Activated CD4-positive, alpha-beta T cell treated with anti-CD3 and anti-CD28 coated beads, Interleukin-2, Interleukin-6, amounts not matched to agents 100 ng/mL and 50 ng/mL, durations not matched to agents 16 hours and 8 hours (primary cell): ENCODE measurements at regions not wholly inside any gene's neighbourhood (a gene's known extent, or its start where the extent isn't known, plus 50 kb on each side); places are given as distances from the start of the nearest gene placed in this dataset.

Source experiments
- DNase-seq: peaks from one replicate; pipeline ENCODE4 v3.0.0-alpha.2; 2020

DNA sequence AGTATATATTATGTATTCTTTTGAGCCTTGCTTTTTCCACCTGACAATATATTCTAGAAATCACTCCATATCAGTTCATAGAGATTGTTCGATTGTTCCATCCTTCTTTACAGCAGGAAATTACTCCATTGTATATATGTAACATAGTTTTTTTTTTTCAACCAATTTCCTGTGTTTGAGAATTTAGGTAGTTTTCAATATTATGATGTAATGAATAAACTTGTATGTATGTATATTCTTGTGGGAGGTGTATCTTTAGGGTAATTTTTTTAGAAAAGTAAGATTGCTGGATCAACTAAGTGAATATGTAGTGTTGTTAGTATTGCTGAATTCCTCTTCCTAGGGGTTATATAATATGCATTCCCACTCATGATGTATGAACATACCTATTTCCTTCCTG lies 165.9 kb upstream of the PITX1 start:
- no peak for DNase-seq

DNA sequence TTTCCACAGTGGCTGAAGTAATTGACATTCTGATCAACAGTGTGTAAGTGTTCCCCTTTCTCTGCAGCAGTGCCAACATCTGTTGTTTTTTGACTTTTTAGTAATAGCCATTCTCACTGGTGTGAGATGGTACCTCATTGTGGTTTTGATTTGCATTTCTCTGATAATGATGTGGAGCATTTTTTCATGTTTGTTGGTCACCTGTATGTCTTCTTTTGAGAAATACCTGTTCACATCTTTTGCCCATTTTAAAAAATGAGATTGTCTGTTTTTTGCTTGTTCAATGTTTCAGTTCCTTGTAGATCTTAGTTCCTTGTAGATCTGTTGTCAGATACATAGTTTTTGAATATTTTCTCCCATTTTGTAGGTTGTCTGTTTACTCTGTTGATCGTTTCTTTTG lies 162.5 kb upstream of the PITX1 start:
- no peak for DNase-seq

DNA sequence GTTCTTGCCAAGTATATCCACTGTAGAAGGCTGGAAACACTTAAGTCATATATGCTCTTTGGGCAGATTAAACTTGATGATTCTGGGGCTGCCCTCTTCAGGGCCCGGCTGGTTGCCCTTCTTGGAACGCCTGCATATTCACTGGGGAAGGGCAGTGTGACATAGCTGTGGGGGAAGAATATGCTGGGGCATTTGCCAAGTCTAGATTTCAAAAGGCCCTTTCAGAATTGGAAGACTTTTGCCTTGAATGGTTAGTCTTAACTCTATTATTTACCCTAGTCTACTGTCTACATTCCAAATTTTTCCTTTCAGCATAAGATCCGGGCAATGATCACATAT lies 161.2 kb upstream of the PITX1 start:
- no peak for DNase-seq

DNA sequence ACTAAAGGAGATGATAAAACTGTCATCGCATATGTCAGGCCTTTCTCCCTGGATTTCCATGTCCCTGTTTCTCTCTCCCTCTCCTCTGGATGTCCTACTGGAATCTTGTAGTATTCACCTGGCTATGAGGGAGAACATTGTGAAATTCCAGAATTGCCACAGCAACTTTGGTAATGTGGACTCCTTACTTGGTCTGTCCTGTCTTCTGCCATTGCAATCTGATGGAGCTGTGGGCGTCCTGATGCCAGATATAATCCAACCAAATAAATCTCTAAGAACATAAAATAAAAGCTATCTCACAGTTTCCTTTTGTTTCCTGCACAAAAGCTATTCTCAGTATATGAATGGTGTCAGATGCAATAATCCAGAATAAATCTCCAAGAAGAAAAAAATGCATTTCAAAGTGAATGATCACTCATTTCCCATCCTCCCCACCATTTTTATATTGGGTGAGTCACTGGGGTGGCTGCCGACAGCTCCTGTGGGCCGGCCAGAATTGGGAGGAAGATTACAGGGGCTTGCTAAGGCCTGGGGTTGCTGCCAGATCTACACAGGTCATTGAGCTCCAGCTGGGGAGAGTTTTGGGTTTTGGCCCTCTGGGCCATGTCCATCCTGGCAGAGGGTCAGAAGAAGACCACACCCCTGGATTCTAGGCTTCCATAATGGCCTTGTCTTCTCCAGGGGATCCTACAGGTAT lies 160.7 kb upstream of the PITX1 start:
- no peak for DNase-seq

DNA sequence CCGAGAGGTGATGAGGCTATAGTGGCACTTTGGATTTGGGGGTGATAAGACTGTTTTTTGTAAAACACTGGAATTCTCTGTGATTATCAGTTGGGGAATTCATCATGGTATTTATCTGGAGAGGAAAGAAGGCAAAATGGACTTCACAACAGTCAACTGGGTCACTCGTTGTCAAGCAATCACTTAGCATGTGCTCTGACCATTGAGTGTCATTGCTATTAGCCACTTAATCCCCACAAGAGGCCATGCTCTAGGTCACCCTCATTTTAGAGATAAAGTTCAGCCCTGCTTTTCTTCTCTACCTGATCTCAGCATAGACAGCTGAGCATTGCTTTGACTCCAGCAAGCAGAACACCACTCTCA lies 160.1 kb upstream of the PITX1 start:
- no peak for DNase-seq

DNA sequence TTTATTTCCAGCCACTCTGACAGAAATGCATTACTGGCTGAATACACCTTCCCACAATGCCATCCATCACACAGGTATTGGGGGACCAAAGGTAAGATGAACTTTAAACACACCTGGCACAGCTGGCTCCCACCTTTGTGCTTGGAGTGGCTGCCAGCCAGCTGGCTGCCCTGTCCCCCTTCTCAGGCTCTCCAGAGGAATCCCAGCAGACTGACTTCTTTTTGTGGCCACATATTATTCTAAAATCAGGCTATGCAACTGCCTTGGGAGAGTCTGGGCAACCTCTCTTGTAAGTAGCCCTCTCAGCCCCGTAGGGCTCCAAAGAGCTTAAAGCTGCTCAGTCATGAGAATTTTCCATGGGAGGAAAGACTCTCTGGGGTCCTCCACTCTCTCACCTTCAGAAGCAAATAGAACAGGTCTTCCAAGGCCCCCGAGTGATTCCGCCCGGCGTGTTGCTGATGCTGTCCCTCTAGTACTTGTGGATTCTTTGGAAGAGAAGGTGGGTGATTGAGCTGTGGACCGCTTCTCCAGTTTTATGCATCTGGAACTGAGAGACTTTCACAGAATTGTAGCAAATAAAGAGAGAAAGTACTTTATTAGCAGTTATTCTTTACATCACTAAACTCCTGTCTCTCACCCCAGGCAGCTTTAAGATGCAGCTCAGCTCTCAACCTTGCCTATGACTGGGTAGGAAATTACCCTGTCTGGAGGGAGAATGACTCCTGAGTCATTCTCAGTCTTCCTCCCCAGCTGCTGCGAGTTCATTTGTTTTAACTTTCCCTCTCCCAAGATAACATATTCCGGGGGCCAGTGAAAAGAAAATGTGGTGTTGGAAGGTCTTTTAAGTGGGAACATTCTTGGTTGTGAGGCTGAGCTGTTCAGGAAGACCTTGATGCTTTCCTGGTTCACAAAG lies 159.4 kb upstream of the PITX1 start:
- DNase-seq = no peak

DNA sequence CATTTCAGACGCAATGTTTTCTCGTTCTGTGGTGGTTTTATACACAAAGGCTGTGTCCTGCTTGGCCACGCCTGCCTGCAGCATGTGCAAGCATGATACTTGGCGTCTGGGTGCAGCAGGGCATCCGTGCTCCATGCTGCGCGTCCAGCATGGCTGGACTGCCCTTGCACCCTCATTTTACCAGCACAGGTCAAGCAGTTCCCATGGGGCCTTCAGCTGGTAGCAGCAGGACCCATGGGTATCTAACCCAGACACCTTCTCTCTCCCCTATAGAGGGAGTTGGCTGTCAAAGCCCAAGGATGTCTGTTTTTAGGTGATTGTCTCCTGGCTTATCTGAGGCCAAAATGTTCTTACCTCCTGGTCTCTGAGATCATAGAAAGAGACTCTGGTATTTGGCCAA lies 158.3 kb upstream of the PITX1 start:
- DNase-seq = no peak

DNA sequence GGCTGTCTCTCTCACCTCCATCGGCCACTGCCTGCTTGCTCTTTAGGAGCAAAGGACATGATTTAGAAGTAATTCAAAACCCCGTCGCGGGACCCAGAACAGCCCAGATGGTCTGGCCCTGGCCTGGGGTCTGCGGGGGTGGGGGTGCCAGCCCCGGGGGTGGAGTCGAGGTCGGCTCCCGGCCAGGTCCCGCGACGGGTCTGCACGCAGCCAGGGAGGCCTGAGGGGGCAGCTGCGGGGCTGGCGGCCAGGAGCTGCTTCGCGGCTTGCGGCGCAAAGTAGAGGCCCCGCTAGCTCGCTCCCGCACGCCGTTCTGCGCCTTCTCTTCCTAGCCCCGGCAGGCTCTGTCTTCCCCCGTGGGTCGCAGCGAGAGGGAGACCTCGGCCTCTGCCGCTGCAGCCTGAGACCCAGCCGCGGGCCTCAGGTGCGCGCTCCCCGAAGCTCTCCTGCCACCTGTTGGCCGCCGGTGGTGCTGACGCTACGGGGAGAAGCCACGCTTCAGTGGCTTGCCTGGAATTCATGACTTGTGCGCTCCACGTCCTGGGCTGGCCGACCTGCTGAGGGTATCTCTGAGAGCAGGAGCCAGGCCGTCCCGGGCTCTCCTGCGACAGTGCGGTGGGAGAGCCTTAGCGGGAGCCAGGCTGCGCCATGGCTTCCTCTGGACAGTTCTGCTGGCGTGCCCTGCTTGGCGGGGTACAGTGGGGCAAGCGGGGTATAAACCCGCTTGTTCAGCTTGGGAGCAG lies 157.2 kb upstream of the PITX1 start:
- peak; percentile 80 for DNase-seq

DNA sequence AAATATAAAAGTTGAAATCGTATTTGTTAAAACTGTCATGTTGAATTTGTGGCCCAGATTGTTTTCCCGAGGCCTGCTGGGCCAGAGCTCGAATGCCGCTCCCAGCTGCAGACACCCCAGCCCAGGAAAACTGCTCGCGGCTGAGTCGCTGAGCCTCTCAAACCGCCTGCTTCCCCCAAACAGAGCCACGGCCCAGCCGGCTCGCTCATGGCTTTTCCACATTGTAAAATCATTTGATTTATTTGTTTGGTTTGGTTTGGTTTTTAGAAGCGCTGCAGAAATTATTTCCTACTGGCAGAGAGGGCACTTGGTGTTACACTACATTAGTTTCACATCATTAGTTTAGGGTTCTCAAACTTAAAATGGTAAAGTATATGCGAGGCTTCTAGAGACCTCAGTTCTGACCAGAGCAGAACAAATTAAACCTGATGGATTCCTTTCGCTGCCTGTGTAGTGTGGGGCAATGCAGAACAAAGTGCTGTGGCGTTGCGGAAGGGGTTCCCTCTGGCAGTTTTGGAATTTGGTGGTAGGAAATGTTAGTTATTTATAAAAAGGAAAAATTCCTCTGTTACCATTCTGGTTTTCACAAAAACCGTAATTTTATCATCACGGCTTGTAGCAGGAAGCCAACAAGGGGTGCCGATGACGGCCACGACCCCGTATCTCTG lies 156.5 kb upstream of the PITX1 start:
- DNase-seq = no peak

DNA sequence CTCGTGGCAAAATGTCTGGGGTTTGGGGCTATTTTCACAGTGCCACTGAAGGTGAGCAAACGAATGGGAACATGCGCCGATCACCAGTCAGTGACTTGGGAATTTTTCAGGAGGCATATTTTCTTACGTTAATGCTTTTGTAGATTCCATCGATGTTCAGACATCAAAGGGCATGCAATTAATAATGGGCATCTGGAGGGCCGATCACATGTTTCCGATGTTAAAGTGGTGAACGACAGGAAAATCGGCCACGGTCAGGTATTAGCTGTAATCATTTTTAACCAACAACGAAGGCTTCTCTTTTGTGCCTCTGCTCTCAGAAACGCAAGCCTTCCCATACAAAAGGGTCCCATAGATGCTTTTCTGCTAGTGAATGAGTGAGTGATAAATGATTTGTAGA lies 155.0 kb upstream of the PITX1 start:
- DNase-seq = no peak

DNA sequence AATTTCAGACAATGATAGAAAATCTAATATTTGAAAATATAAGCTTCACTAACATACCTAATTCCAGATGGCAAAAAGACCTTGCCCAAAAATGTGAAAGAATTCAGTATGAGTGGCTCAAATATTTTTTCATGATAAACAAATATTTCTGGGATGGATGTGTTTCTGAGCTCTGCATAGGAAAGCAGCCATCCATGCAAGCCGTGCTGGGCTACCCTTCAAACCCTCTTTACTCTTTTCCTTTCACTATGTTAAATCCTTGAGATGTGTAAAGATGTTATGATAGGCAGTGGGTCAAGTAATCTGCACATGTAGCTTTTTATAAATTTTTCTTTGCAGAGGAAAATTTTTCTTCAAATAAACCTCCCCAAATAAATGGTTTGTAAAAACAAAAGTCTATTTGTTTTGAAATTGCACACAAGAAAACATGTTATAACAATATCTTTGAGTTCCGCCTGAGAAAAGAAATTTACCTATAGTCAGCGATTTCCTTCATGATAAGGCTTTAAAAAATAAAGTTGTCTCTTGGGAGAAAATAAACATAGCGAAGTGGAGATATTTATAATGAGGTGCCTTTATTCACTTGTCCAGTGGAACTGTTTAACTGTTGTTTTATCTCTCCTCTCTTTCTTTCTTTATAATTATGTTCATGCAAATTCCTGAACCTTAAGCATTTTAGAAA lies 154.3 kb upstream of the PITX1 start:
- no peak for DNase-seq

DNA sequence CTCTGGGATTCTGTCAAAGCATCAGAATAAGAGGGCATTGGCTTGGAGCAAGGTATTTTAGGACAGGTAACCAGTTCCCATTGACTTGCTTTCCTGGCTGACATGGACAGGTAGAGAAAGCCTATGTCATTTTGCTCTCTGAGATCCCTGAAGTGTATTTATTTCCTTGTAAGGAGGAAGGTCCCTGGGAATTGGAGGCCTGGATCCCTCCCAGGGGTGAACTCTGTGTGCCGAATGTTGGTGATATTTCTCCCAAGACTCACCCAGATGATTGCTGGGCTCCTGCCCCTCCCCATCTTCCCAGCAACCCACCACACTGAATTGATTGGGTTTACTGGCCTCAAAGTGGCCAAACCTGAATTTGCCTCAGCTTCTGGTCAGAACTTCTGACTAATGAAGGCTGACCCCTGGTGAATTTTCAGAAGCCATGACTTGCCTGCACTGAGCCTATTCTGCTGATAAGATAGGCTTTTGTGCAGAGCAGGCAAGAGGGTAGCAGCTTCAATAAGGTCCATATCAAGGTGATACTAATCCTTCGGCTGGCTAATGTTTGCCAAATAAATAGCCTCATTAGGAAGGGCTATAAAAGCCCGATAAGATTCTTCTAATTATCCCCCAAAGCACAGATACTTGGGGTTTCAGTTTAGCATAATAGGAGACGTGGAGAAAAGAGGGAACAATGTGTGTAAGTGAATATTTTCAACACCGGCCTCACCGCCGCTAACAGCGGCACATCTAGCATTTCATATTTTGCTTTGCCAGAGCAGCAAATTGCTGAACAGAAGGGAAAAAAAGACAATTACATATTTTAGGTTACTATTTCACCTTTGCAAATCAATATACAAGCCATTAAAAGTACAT lies 152.9 kb upstream of the PITX1 start:
- DNase-seq = no peak

DNA sequence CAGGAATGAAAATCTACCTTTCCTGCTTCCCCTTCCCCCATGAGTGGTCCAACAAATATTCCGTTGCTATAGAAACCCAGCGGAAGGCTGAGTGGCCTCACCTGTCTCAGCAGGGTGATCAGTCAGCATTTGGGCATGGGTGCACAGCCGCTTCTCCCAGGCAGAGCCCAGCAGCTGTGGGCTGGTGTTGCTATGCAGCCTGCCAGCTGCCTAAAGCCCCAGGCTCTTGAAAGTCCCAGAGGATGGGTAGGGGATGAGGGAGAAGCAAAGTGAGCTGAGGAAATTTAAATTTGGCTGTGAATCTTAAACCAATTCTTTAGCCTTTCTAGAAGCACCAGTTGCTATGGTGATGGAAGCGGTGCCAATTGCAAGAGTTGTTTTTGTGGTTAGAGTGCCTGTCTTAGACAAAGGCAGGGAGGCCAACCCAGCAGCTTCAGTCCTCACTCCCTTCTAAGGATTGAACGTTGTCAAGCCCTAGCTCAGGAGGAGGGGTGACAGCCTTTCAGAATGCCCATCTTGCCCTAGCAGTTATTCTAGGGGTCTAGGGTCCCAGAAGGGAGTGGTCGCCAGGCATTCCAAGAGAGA lies 151.5 kb upstream of the PITX1 start:
- no peak for DNase-seq

DNA sequence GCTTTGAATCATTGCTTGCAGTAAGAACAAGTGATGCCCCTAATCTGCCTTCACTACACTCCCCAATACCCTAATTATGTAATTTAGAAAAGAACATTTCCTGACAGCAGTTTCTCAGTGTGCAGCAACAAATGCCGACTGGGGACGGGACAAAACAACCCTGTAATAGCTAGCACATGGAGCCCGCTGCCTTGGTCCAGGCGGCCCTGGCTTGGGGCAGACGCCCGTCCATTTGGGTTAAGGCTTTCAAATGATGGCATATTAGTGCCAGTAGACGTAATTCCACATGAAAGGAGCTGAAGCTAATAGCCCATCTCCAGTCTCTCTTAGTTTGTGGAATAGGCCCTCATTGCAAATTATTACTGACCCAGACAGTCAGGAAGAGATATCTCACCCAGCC lies 150.6 kb upstream of the PITX1 start:
- DNase-seq = no peak

DNA sequence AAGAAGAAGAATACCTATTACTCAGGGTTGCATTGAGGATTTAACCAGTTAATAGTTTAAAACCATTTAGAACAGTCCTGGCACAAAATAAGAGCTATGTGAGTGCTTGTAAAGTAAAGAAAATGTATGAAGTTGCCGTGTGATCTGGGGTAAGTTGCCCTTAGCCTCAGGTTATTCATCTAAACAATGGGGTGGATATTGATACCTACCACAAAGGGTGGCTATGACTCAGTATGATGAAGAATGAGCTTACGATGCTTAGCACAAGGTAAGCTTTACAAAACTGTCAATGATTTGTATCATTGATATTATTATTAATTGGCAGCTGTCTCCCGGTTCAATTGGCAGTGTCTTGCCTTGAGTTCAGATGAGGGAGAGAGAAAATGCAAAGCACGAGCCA lies 149.4 kb upstream of the PITX1 start:
- no peak for DNase-seq

DNA sequence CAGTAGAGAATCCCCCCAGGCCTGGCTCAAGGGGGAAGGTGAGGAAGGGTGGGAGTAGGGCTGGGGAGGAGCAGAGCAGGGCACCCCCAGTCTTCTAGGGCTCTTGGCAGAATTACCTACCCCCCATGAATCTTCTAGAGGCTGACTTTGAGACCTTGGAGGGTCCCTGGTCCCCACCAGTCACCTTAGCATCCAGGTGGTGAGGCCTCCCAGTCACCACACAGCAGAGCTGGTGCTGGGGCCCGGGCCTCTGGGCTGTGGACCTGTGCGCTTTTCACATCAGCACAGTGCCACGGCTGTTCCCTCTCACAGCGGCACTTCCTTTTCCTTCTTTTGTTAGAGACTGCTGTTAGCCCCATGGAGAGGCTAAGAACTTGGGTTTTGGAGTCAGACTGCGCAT lies 148.6 kb upstream of the PITX1 start:
- no peak for DNase-seq

DNA sequence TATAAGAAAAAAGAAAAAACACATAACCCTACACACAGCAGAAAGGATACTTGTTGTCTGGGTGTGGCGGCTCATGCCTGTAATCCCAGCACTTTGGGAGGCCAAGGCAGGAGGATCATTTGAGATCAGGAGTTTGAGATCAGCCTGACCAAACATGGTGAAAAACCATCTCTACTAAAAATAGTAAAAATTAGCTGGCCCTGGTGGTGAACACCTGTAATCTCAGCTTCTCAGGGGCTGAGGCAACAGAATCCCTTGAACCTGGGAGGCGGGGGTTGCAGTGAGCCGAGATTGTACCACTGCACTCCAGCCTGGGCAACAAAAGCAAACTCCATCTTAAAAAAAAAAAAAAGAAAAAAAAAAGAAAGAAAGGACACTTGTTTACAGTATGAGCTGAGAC lies 147.6 kb upstream of the PITX1 start:
- DNase-seq = no peak

DNA sequence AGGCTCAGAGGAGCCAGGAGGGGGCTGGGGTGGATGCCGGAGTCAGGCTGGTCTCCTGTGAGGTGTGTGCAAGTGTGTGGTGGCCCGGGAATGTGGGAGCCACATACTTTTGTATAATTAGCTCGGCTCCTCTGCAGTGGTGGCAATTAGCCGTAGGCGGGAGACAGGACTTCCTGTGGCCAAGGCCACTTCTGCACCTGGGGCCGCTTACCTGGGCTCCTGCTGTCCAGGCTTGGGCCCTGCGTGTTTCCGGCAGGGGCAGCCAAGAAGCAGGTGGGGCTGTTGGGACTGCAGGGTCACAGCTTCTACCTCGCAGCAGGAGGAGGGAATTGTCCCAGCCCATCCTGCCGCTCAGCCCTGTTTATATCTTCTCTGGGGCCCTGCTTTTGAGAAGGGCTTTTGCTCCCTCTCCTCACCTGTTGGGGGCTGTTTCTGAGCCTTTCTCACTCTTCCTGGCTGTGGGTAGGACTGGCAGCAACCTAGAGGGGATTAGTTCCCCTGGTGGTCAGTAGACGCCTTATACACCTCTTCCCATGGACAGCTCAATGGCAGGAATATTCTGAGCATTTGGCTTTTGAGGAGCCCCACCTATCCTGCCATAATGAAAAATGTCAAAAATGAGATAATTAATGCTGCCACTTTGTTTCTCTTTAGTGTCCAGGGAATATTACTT lies 145.4 kb upstream of the PITX1 start:
- no peak for DNase-seq

DNA sequence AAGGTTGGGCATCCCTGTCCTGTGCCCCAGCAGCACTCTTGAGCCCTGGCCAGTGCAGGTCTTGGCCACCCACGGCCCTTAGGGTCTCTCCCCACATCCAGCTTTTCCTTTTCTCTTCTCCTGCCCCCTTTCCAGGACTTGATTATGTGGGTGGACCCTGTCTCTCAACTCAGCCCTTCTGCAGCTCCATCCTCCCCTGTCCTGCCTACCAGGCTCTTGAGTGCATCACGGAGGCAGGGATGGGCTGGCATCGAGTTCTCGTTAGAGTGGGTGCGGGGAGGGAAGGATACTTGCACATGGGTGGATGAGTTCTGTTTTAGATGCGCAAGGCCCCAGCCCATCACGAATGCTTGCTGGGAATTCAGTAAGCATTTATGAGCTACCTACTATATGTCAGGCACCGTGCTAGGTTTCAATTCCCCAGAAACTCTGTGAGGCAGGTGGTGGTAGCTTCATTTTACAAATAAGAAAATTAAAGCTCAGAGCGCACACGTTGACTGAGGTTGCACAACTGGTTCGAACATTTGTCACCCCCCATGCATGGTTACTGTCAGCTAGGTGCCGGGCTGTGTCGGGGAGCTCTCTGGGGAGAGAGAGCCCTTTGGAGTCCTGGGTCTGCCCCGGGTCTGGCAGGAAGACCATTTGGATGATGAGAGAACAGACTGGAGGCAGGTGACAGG lies 144.6 kb upstream of the PITX1 start:
- DNase-seq = no peak

DNA sequence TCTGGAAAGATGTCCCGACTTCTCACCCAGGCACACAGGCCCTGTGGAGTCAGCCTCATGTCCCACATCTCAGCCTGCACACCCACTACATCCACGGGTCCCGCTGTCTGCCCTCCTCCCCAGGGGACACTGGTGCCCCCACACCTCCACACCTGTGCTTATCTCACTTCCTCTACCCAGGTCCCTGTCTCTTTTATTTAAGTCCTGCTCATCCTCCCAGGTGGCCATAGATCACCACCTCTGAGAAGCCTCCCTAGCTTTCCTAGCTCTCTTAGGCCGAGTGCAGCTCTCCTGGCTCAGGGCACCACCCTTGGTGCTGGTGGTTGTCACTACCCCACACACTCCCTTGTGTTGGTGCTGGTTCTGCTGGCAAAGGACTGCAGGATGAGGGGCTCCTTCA lies 143.6 kb upstream of the PITX1 start:
- no peak for DNase-seq
